ENCODE measurements at regions not wholly inside any gene's neighbourhood (a gene's known extent, or its start where the extent isn't known, plus 50 kb on each side); places are given as distances from the start of the nearest gene placed in this dataset.
"Not testable (repeated sequence)": the region's sequence is repeated elsewhere in the genome, so short reads cannot be mapped to it uniquely, and the experiment has no call there.

DNA sequence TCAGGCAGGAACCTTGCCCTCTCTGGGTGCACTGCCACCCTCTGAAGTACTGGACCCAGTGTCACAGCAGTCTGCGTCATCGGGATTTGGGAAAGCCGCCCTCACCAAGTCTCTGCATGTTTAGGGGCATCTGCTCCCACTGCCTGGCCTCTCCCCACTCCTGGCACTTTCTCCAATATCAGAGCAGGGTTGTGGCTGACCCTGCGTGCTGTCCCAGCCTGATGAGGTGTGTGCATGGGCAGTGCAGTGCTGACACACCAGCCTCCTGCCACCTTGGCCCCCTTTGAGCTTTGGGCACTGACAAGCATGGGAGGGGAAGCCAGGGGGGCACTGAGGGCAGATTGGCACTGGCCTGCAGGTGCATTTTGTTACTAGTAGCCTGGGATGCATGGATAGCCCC is 652.5 kb downstream of the GABRG1 start:
- DNase-seq, result no peak

DNA sequence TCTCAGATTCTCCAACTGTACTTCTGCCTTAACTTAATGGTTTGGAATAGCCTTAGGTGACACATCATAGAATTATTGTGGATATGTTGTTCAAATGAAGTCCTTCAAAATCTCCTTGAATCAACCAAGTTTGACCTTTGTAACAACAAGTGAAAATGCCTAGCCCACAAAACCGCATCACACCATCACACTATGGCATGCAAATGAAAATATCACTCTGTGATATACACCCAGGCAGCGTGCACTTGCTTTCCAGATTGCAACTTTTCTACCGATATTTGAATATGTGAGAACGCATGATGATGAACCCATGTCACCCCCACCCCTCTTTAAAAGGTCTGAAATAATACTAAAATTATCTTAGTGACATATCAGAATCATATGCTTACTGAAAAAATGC is 656.7 kb downstream of the GABRG1 start:
- no peak for DNase-seq

GRCh38 chr4:45460157-45460556 is 663.7 kb downstream of the GABRG1 start:
- DNase-seq, result not testable (repeated sequence)

DNA sequence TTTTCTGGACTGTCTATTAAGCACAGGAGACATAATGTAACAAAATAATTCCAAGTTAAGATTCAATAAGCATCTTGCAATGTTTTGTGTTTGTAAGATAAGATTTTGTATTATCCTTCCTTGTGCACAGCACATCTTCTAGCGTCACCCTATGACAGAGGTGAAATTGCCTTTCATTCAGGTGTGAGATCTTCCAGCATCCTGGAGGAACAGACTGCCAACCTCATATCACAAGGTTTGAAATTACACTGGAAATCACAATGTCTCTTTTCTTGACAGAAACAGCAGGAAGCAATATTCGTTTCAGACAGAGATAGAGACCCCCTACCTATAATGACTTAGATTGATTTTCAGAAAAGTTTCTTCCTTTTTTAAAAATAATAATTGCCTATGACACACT is 668.6 kb downstream of the GABRG1 start:
- DNase-seq, result no peak

GRCh38 chr4:45453258-45453853 is 670.5 kb downstream of the GABRG1 start:
- peak; percentile 11 for DNase-seq

- DNase-seq, result peak; percentile 1
Measured at GRCh38 chr4:45442466-45442865, 681.4 kb downstream of the GABRG1 start.

GRCh38 chr4:45438047-45438446 is 685.8 kb downstream of the GABRG1 start:
- no peak for DNase-seq

GRCh38 chr4:45437381-45437780 is 686.5 kb downstream of the GABRG1 start:
- DNase-seq, result no peak

DNA sequence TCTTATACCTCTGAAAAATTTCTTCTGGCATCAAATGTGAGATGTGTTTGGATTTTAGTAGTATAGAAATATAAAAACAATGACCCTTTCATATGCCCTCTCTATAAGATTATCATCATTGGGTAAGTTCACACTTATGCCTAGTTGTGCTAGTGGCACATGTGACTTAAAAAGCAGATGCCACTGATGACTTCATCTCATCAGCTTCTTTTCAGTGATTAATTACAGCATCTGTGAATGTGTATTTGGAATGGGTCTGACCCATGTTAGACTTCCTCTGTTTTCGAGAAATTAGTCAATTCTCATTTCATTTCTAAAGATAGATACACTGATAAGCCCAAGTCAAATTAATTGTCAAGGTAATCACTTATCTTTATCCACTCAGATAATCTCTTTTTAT is 698.7 kb downstream of the GABRG1 start:
- DNase-seq, result no peak

DNA sequence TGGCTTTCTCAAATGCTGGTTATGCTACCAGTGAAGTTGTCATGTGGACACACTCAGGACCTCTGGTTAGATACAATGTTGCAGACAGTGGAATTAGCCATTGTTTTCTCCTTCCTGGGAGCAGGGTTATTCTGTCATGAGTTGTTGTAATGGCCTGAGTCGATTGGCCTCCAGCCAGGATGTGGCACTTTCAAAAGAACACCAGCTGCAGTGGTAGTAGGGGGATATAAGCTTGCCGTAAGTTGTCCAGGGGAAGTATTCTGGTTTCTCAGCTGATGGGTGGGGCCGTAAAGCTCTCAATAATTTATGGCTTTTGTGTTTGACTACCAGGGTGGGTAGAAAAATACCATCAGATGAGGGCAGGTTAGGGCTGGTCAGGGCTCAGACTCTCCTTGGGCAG is 697.5 kb upstream of the GNPDA2 start:
- no peak for DNase-seq

DNA sequence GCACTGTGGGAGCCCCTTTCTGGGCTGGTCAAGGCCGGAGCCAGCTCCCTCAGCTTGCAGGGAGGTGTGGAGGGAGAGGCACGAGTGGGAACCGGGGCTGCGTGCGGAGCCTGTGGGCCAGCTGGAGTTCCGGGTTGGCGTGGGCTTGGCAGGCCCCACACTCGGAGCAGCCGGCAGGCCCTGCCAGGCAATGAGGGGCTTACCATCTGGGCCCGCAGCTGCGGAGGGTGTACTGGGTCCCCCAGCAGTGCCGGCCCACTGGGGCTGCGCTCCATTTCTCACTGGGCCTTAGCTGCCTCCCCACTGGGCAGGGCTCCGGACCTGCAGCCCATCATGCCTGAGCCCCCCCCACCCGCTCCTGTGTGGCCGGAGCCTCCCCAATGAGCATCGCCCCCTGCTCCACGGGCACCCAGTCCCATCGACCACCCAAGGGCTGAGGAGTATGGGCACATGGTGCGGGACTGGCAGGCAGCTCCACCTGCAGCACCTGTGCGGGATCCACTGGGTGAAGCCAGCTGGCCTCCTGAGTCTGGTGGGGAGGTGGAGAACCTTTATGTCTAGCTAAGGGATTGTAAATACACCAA is 693.8 kb upstream of the GNPDA2 start:
- DNase-seq, result not testable (repeated sequence)

DNA sequence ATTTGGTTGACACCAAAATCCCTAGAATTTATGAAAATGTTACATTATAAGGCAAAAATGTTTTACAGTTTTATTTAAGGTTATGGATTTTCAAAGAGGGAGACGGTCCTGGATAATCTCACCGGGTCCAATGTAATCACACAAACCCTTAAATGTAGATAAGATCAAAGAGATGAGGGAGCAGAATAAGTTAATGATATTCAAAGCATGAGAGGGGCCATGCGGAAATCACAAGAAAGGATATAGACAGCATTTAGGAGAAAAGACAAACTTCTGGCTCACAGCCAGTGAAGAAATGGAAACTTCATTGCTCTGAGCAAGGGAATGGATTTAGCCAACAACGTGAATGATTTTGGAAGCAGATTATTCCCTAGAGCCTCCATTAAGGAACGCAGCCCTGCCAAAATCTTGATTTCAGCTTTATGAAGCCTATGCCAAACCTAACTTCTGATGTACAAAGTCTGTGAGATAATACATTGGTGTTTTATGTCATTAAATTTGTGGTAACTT is 684.4 kb upstream of the GNPDA2 start:
- DNase-seq, result no peak

DNA sequence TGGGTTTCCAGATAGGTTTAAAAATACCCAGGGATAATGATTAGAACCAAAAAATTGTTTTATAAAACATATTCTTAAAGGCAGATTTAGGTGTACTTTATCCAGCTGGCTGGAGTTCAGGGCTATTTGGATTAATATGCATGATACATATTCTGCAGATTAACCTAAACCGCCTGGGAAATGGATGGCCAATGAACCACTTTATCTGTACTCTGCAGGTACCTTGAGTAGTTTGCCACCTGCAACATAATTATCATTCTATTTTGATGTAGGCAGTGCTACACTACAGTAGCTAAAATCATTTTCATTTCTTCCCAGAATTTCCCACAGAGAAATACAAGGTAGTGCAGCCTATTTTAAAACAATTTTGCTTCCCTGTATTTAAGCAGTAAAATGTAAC is 683.2 kb upstream of the GNPDA2 start:
- DNase-seq, result no peak

DNA sequence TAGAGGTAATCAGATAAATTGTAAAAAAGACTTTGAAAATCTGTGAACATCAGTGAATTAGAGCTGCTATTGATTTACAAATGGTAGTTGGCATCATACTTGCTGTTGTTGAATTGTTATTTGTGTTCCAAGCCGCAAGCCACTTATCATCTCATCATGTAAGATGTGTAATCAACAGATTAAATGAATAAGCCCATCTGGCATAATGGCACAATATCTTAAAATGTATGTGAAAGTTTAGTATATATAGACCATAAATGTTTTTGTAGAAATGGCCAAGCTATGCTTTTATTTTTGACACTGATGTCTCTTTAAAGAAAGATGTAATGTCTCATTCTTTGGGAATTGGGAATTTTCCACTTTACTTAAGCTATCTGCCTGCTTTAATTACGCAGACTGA is 682.6 kb upstream of the GNPDA2 start:
- DNase-seq, result no peak

GRCh38 chr4:45399116-45399515 is 672.8 kb upstream of the GNPDA2 start:
- DNase-seq, result no peak

GRCh38 chr4:45385306-45385705 is 659.0 kb upstream of the GNPDA2 start:
- no peak for DNase-seq

DNA sequence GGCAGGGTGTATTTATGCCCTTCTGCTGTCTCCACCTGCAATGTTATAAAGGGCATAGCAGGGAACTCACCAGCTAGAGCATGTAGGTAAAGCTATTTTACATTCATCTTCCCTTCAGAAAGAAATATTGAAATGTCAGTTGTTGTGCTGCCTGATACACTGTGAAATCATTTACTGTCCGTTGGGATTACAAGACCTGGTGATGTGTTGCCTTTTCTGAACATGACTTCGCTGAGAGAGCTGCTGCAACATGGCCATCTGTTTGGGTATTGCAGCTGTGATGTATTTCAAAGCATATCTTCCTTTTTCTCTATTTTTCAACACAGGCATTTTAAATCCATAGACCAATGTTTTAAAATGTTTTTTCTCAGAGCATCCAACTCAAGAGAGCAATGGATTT is 644.1 kb upstream of the GNPDA2 start:
- no peak for DNase-seq

DNA sequence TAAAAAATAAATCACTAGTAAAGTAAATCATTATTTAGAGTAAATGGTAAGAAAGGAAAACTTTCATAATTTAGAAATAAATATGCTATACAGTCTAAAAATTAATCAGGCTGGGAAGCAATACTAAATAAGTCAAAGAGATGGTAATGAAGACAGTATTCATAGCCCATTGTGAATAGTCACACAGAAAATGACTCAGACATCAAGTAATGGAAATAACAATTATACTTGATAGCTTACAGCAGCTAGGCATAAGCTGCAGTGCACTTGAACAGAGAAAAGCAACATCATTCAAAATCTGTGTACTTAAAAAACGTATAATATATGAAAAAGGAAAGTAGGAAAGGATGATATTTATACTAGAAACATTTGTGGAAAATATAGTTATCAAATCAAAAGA is 642.5 kb upstream of the GNPDA2 start:
- DNase-seq, result no peak

DNA sequence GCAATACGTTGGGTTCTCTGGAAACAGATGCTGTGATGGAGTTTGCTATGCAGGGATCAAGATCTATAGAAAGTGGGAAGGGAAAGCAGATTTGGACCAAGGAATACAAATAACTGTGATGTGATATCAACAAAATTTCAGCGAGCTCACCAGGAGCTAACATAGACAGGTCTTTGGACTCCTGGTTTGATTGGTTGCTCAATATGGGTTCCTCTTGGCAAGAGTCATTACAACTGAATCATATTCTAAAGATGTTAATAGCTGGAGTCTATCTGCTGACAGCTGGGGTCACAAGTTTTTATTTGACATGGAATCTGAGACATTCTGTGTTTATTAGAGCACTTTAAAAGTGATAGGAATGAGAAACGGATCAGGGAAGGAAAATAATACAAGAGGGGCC is 637.6 kb upstream of the GNPDA2 start:
- no peak for DNase-seq

GRCh38 chr4:45358573-45359506 is 632.5 kb upstream of the GNPDA2 start:
- no peak for DNase-seq

- no peak for DNase-seq
Measured at GRCh38 chr4:45353161-45353560, 626.8 kb upstream of the GNPDA2 start.

DNA sequence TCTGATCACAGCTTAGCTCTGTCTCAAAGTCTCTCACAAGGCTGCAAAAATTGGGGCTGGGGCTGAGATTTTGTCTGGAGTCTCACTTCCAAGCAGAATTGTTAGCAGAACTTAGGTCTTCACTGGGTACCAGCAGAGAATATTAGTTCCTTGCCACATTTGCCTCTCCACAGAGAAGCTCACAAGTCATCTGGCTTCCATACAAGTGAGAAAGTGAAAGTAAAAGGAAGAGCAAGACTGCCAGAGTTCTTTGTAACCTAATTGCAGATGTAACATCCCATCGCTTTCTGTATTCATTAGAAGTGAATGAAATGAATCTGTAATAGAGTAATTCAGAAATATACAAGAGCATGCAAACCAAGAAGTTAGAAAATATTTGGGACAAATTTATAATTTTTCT is 624.1 kb upstream of the GNPDA2 start:
- DNase-seq, result no peak

GRCh38 chr4:45349859-45350258 is 623.5 kb upstream of the GNPDA2 start:
- DNase-seq, result no peak
